Right renal cortex interstitium (tissue), 3 donors: ENCODE measurements at regions not wholly inside any gene's neighbourhood (a gene's known extent, or its start where the extent isn't known, plus 50 kb on each side); places are given as distances from the start of the nearest gene placed in this dataset.
A peak's percentile ranks its signal among the peaks of the same experiment; 100 is the strongest.
"Not testable (repeated sequence)": the region's sequence is repeated elsewhere in the genome, so short reads cannot be mapped to it uniquely, and the experiment has no call there.

Source experiments
- DNase-seq, 3 donors: peaks; one replicate each; pipeline ENCODE4 v3.0.0-alpha.2; 2013; ENCODE audit warnings: low read depth in 3 of 3, low spot score in 2 of 3

GRCh38 chr2:67771380-67771779, 291.4 kb downstream of the C1D start:
- no peak for DNase-seq

GRCh38 chr2:67772216-67773170, 290.3 kb downstream of the C1D start:
- peak in 2 of 3 donors; percentile 32 to 53 for DNase-seq

GRCh38 chr2:67773851-67774250, 289.0 kb downstream of the C1D start:
- no peak for DNase-seq

GRCh38 chr2:67776276-67776675, 286.5 kb downstream of the C1D start:
- no peak for DNase-seq

GRCh38 chr2:67777010-67777409, 285.8 kb downstream of the C1D start:
- DNase-seq: no peak

GRCh38 chr2:67777836-67778429, 284.9 kb downstream of the C1D start:
- no peak for DNase-seq

- not testable (repeated sequence) for DNase-seq
Measured at GRCh38 chr2:67780841-67781240, 282.0 kb downstream of the C1D start.

GRCh38 chr2:67782443-67782842, 280.4 kb downstream of the C1D start:
- DNase-seq: no peak

- no peak for DNase-seq
Measured at GRCh38 chr2:67783026-67783425, 279.8 kb downstream of the C1D start.

- no peak for DNase-seq
Measured at GRCh38 chr2:67790622-67791021, 272.2 kb downstream of the C1D start.

GRCh38 chr2:67792191-67792590, 270.6 kb downstream of the C1D start:
- DNase-seq: no peak

GRCh38 chr2:67792681-67793091, 270.1 kb downstream of the C1D start:
- no peak for DNase-seq

- DNase-seq: no peak
Measured at GRCh38 chr2:67797801-67798540, 264.8 kb downstream of the C1D start.

GRCh38 chr2:67798541-67799160, 264.2 kb downstream of the C1D start:
- no peak for DNase-seq

GRCh38 chr2:67799886-67800285, 262.9 kb downstream of the C1D start:
- no peak for DNase-seq

GRCh38 chr2:67802291-67802690, 260.5 kb downstream of the C1D start:
- DNase-seq: no peak

- no peak for DNase-seq
Measured at GRCh38 chr2:67802824-67803223, 260.0 kb downstream of the C1D start.

GRCh38 chr2:67806816-67807215, 256.0 kb downstream of the C1D start:
- no peak for DNase-seq

- DNase-seq: no peak
Measured at GRCh38 chr2:67808112-67808511, 254.7 kb downstream of the C1D start.

GRCh38 chr2:67812682-67813081, 250.1 kb downstream of the C1D start:
- DNase-seq: no peak

GRCh38 chr2:67823726-67824125, 239.1 kb downstream of the C1D start:
- no peak for DNase-seq
